PC-3 (cell line): ENCODE measurements at regions not wholly inside any gene's neighbourhood (a gene's known extent, or its start where the extent isn't known, plus 50 kb on each side); places are given as distances from the start of the nearest gene placed in this dataset.

Experiments
- CTCF ChIP-seq: fragments of 300-600 bp; sonication (generic); conservative IDR thresholded peaks from 2 replicates; pipeline ENCODE4 v1.5.1; 2017; ENCODE audit warnings: antibody characterized with exemption, low read depth, mild to moderate bottlenecking, low read length
- EZH2 ChIP-seq: fragments of 300-600 bp; sonication (generic); IDR thresholded peaks from one replicate; pipeline ENCODE4 v1.6.1; 2017; ENCODE audit warnings: antibody characterized with exemption, mild to moderate bottlenecking, low read length; ENCODE audit not compliant: unreplicated experiment

GRCh38 chrX:40996886-40997530 lies 88.2 kb upstream of the USP9X start:
- no peak for TF ChIP-seq EZH2
- no peak for TF ChIP-seq CTCF
